GM12892 (cell line): ENCODE measurements at regions not wholly inside any gene's neighbourhood (a gene's known extent, or its start where the extent isn't known, plus 50 kb on each side); places are given as distances from the start of the nearest gene placed in this dataset.

ENCODE experiments used
- POLR2A ChIP-seq: IDR thresholded peaks from 2 replicates; pipeline ENCODE4 v1.6.1; 2011; ENCODE audit warnings: low read depth, low read length, control low read depth
- POLR2AphosphoS5 ChIP-seq: IDR thresholded peaks from 2 replicates; pipeline ENCODE4 v1.6.1; 2011; ENCODE audit warnings: low read depth, low read length, control low read depth

GRCh38 chr6:169933251-169933821, 181.9 kb downstream of the ERMARD start:
- TF ChIP-seq POLR2A (no peak), POLR2AphosphoS5 (no peak)
